ENCODE measurements at regions not wholly inside any gene's neighbourhood (a gene's known extent, or its start where the extent isn't known, plus 50 kb on each side); places are given as distances from the start of the nearest gene placed in this dataset.

GRCh38 chr6:144335311-144335861, 50.3 kb downstream of the UTRN start:
- DNase-seq (ENCODE audit: low read depth) = no peak

GRCh38 chr6:144335914-144336313, 50.8 kb downstream of the UTRN start:
- DNase-seq (ENCODE audit: low read depth) = no peak

- DNase-seq (ENCODE audit: low read depth) = no peak
Observed at GRCh38 chr6:144336900-144337299, 51.8 kb downstream of the UTRN start.

GRCh38 chr6:144338474-144338873, 53.3 kb downstream of the UTRN start:
- no peak for DNase-seq (ENCODE audit: low read depth)

- no peak for DNase-seq (ENCODE audit: low read depth)
Observed at GRCh38 chr6:144338951-144339700, 54.0 kb downstream of the UTRN start.

- DNase-seq (ENCODE audit: low read depth) = no peak
Observed at GRCh38 chr6:144339859-144340452, 54.8 kb downstream of the UTRN start.

- DNase-seq (ENCODE audit: low read depth) = no peak
Observed at GRCh38 chr6:144340541-144341371, 55.6 kb downstream of the UTRN start.

- DNase-seq (ENCODE audit: low read depth) = no peak
Observed at GRCh38 chr6:144341831-144342527, 56.8 kb downstream of the UTRN start.

GRCh38 chr6:144343701-144344428, 58.7 kb downstream of the UTRN start:
- DNase-seq (ENCODE audit: low read depth) = no peak

GRCh38 chr6:144344646-144345045, 59.5 kb downstream of the UTRN start:
- DNase-seq (ENCODE audit: low read depth) = no peak

- no peak for DNase-seq (ENCODE audit: low read depth)
Observed at GRCh38 chr6:144345451-144345850, 60.3 kb downstream of the UTRN start.

- DNase-seq (ENCODE audit: low read depth) = no peak
Observed at GRCh38 chr6:144346719-144347447, 61.7 kb downstream of the UTRN start.

GRCh38 chr6:144347448-144347759, 62.3 kb downstream of the UTRN start:
- DNase-seq (ENCODE audit: low read depth) = no peak

GRCh38 chr6:144347933-144348332, 62.8 kb downstream of the UTRN start:
- no peak for DNase-seq (ENCODE audit: low read depth)

- no peak for DNase-seq (ENCODE audit: low read depth)
Observed at GRCh38 chr6:144349690-144350527, 64.8 kb downstream of the UTRN start.

- DNase-seq (ENCODE audit: low read depth) = no peak
Observed at GRCh38 chr6:144350528-144350880, 65.4 kb downstream of the UTRN start.

- DNase-seq (ENCODE audit: low read depth) = no peak
Observed at GRCh38 chr6:144351379-144352127, 66.4 kb downstream of the UTRN start.

- no peak for DNase-seq (ENCODE audit: low read depth)
Observed at GRCh38 chr6:144352331-144352730, 67.2 kb downstream of the UTRN start.

- DNase-seq (ENCODE audit: low read depth) = no peak
Observed at GRCh38 chr6:144353871-144354314, 68.8 kb downstream of the UTRN start.

All from stimulated activated CD8-positive, alpha-beta memory T cell treated with anti-CD3 and anti-CD28 coated beads, Interleukin-12 subunit alpha, Interleukin-12 subunit beta, amount 100 ng/mL, for 4 hours (primary cell).